ENCODE measurements at regions not wholly inside any gene's neighbourhood (a gene's known extent, or its start where the extent isn't known, plus 50 kb on each side); places are given as distances from the start of the nearest gene placed in this dataset.
"Not testable (repeated sequence)": the region's sequence is repeated elsewhere in the genome, so short reads cannot be mapped to it uniquely, and the experiment has no call there.

DNA sequence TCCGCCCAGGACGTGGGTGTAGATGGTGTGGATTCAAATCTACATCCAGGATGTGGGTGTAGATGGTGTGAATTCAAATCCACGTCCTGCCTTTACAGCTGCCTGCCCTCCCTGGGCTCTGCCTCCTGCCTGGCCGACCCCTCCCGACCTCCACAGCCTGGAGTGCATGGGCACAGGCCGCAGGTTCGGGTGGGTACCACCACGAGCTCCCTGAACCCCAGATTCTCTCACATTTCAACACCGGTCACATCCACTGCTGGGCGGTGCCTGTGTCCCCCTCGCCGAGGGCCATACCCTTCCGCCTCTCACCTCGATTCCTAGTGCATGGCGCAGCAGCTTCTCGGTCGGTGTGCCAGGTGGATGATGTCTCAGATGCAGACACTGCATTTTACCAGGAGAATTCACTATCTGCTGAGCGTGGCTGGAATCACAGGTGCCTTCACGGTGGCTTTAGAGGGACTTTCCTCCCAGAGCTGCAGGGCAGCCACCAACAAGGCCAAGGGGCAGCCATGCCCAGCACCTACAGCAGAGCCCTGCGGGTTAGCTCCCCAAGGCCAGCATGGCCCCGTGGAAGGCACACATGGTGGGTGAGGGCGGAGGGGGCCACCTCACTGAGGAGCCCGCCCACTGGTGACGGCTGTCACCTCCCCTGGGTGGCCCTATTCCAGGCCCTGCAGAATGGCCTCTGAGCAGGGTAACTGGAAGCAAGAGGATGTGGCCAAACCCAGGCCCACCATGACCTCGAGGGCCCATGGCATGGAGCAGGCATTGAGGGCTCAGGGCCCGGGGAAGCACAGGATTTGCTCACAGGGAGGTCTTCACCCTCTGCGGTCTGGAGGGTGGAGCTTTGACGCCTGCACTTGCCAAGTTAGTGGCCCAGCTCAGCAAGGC, 638.5 kb downstream of the TBC1D22A start:
- H3F3A ChIP-seq (ENCODE audit: insufficient read depth), result no peaks in the 10 kb centered on the region
- H3K36me3 ChIP-seq (ENCODE audit: low read length), result no peaks in the 10 kb centered on the region
- no peaks in the 10 kb centered on the region for H4K20me1 ChIP-seq (ENCODE audit: low read depth, low read length)
- H3K9me2 ChIP-seq (replicated peaks; ENCODE audit: insufficient read depth, low read length), result no peaks in the 10 kb centered on the region
- no peak overlapping the region for H2AFZ ChIP-seq (ENCODE audit: low read depth, low read length, severe bottlenecking)
- no peaks in the 10 kb centered on the region for H3K9me3 ChIP-seq (ENCODE audit: insufficient read depth, low read length)
- H3K79me2 ChIP-seq (ENCODE audit: insufficient read depth, low read length), result no peaks in the 10 kb centered on the region
- TF ChIP-seq, protein P1, sequence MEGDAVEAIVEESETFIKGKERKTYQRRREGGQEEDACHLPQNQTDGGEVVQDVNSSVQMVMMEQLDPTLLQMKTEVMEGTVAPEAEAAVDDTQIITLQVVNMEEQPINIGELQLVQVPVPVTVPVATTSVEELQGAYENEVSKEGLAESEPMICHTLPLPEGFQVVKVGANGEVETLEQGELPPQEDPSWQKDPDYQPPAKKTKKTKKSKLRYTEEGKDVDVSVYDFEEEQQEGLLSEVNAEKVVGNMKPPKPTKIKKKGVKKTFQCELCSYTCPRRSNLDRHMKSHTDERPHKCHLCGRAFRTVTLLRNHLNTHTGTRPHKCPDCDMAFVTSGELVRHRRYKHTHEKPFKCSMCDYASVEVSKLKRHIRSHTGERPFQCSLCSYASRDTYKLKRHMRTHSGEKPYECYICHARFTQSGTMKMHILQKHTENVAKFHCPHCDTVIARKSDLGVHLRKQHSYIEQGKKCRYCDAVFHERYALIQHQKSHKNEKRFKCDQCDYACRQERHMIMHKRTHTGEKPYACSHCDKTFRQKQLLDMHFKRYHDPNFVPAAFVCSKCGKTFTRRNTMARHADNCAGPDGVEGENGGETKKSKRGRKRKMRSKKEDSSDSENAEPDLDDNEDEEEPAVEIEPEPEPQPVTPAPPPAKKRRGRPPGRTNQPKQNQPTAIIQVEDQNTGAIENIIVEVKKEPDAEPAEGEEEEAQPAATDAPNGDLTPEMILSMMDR (IDR thresholded peaks at IDR 0.05; ENCODE audit: insufficient read depth, low read length, poor library complexity, severe bottlenecking), result no peak
- TF ChIP-seq EZH2phosphoT487 (conservative IDR thresholded peaks at IDR 0.05; ENCODE audit: low read length), result no peak
- H3K9ac ChIP-seq (ENCODE audit: low read length), result no peak overlapping the region
- H3K4me3 ChIP-seq (ENCODE audit: insufficient read depth, low read length, poor library complexity, severe bottlenecking), result no peak overlapping the region
- H3K27me3 ChIP-seq (ENCODE audit: low read length), result no peaks in the 10 kb centered on the region
- no peak overlapping the region for H3K27ac ChIP-seq (ENCODE audit: low read depth, low read length)
- H3K4me2 ChIP-seq (ENCODE audit: low read depth, low read length, poor library complexity, severe bottlenecking), result no peak overlapping the region

DNA sequence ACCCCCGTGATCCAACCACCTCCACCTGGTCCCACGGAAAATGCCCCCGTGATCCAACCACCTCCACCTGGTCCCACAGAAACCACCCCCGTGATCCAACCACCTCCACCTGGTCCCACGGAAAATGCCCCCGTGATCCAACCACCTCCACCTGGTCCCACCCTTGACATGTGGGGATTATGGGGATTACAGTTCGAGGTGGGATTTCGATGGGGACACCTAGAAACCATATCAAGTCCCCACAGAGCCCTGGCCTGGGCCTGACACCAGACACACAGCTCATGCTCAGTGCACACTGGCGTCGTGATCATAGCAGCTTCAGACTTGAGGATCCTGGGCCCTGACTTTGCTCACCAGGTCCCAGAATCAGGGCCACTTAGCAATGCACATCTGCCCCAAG, 637.7 kb downstream of the TBC1D22A start:
- not testable (repeated sequence) for H3K79me2 ChIP-seq (ENCODE audit: insufficient read depth, low read length); H3K9me2 ChIP-seq (replicated peaks; ENCODE audit: insufficient read depth, low read length); H2AFZ ChIP-seq (ENCODE audit: low read depth, low read length, severe bottlenecking); H3K27ac ChIP-seq (ENCODE audit: low read depth, low read length); H3K4me2 ChIP-seq (ENCODE audit: low read depth, low read length, poor library complexity, severe bottlenecking); H3K36me3 ChIP-seq (ENCODE audit: low read length); H4K20me1 ChIP-seq (ENCODE audit: low read depth, low read length); H3K9ac ChIP-seq (ENCODE audit: low read length); H3K4me3 ChIP-seq (ENCODE audit: insufficient read depth, low read length, poor library complexity, severe bottlenecking); H3K27me3 ChIP-seq (ENCODE audit: low read length); H3K9me3 ChIP-seq (ENCODE audit: insufficient read depth, low read length); H3F3A ChIP-seq (ENCODE audit: insufficient read depth)

DNA sequence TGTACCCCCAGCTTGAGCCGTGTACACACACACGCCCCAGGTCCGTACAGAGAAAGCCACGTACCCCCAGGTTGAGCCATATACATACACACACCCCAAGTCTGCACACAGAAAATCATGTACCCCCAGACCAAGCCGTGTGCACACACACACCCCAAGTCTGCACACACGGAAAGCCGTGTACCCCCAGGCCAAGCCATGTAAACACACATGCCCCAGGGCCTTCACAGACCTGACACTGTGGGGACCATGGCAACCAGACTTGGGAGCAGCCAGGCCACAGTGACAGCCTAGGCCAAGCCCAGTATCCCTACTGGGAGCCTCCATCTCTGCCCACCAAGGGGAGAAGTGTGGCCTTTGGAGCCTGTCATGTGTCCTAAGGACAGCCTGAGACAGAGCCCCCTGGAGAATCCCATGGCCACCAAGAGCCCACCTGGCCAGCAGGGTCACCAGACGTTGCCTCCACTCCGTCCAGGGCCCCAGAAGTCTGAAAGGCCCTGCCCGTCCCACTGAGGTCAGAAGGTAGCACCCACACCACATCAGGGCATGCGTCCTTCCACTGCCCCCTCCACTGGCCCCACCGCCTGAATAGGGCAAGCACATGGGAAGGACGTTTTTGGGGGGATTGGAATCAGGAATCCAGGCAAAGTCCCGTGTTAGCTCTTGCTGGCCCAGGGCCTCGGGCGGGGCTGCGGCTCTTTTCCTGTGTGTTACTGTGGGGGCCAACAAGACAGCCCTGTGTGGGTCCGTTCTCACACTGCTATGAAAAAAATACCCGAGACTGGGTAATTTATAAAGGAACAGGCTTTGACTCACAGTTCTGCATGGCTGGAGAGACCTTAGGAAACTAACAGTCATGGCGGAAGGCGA, 636.7 kb downstream of the TBC1D22A start:
- H3K79me2 ChIP-seq (ENCODE audit: insufficient read depth, low read length), result no peaks in the 10 kb centered on the region
- no peaks in the 10 kb centered on the region for H3K27me3 ChIP-seq (ENCODE audit: low read length)
- no peak for TF ChIP-seq EZH2phosphoT487 (conservative IDR thresholded peaks at IDR 0.05; ENCODE audit: low read length)
- TF ChIP-seq, protein P1 (IDR thresholded peaks at IDR 0.05; ENCODE audit: insufficient read depth, low read length, poor library complexity, severe bottlenecking), result no peak
- no peak overlapping the region for H3K4me3 ChIP-seq (ENCODE audit: insufficient read depth, low read length, poor library complexity, severe bottlenecking)
- no peaks in the 10 kb centered on the region for H3F3A ChIP-seq (ENCODE audit: insufficient read depth)
- no peak overlapping the region for H3K27ac ChIP-seq (ENCODE audit: low read depth, low read length)
- no peaks in the 10 kb centered on the region for H3K9me2 ChIP-seq (replicated peaks; ENCODE audit: insufficient read depth, low read length)
- no peak overlapping the region for H3K9ac ChIP-seq (ENCODE audit: low read length)
- H2AFZ ChIP-seq (ENCODE audit: low read depth, low read length, severe bottlenecking), result no peak overlapping the region
- no peaks in the 10 kb centered on the region for H3K36me3 ChIP-seq (ENCODE audit: low read length)
- H4K20me1 ChIP-seq (ENCODE audit: low read depth, low read length), result no peaks in the 10 kb centered on the region
- no peak overlapping the region for H3K4me2 ChIP-seq (ENCODE audit: low read depth, low read length, poor library complexity, severe bottlenecking)
- H3K9me3 ChIP-seq (ENCODE audit: insufficient read depth, low read length), result no peaks in the 10 kb centered on the region
